Stomach (tissue), 4 donors: ENCODE measurements at regions not wholly inside any gene's neighbourhood (a gene's known extent, or its start where the extent isn't known, plus 50 kb on each side); places are given as distances from the start of the nearest gene placed in this dataset.

ENCODE experiments used
- EP300 ChIP-seq: sonication (generic); formaldehyde crosslinking; IDR thresholded peaks from one replicate; pipeline ENCODE4 v1.6.1; 2017; ENCODE audit warnings: antibody characterized with exemption
- POLR2A ChIP-seq, 4 donors: fragments of 450-650 bp; IDR thresholded peaks; one replicate each; pipeline ENCODE4 v1.6.1; 2016; ENCODE audit warnings: antibody characterized with exemption in 4 of 4, control low read depth in 2 of 4, mild to moderate bottlenecking in 1 of 4, moderate library complexity in 1 of 4
- POLR2AphosphoS5 ChIP-seq, 3 donors: sonication (generic); formaldehyde crosslinking; IDR thresholded peaks; one replicate each; pipeline ENCODE4 v1.6.1; 2016; ENCODE audit warnings: antibody characterized with exemption in 3 of 3
- TF ChIP-seq, protein P1 (sequence below), 7 experiments: fragments of 450-650 bp in 4 of 7; fragments of 200-600 bp in 3 of 7; sonication (generic) in 3 of 7; IDR thresholded peaks; one replicate each; pipeline ENCODE4 v1.5.1; 2016 to 2019; ENCODE audit warnings: antibody characterized with exemption in 7 of 7, control low read depth in 2 of 7, mild to moderate bottlenecking in 1 of 7

DNA sequence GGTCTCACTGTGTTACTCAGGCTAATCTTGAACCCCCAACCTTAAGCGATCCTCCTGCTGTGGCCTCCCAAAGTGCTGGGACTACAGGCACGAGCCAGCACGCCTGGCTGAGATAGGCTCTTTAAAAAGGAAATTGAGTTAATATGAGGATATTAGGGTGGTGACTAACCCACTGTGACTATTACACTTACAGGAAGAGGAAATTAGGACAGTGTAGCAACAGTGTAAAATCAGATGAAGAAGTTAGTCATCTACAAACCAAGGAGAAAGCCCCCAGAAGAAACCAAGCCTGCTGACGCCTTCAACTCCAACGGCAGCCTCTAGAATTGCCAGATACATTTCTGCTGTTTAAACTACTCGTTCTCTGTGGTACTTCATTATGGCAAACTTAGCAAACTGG is 711.9 kb downstream of the SUCLG1 start:
- TF ChIP-seq POLR2AphosphoS5 (IDR thresholded peaks at IDR 0.05): no peak
- TF ChIP-seq, protein P1, sequence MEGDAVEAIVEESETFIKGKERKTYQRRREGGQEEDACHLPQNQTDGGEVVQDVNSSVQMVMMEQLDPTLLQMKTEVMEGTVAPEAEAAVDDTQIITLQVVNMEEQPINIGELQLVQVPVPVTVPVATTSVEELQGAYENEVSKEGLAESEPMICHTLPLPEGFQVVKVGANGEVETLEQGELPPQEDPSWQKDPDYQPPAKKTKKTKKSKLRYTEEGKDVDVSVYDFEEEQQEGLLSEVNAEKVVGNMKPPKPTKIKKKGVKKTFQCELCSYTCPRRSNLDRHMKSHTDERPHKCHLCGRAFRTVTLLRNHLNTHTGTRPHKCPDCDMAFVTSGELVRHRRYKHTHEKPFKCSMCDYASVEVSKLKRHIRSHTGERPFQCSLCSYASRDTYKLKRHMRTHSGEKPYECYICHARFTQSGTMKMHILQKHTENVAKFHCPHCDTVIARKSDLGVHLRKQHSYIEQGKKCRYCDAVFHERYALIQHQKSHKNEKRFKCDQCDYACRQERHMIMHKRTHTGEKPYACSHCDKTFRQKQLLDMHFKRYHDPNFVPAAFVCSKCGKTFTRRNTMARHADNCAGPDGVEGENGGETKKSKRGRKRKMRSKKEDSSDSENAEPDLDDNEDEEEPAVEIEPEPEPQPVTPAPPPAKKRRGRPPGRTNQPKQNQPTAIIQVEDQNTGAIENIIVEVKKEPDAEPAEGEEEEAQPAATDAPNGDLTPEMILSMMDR (IDR thresholded peaks at IDR 0.05): no peak
- no peak for TF ChIP-seq POLR2A (IDR thresholded peaks at IDR 0.05)
- no peak for TF ChIP-seq EP300
